ENCODE measurements at regions not wholly inside any gene's neighbourhood (a gene's known extent, or its start where the extent isn't known, plus 50 kb on each side); places are given as distances from the start of the nearest gene placed in this dataset.

- TF ChIP-seq CTCF (IDR thresholded peaks at IDR 0.05 in 2 of 3, conservative IDR thresholded peaks at IDR 0.05 in 1 of 3; ENCODE audit: control insufficient read depth in 2 of 3, extremely low read depth in 1 of 3, insufficient read depth in 1 of 3, low read depth in 3 of 3, low read length in 3 of 3) (no peak), SPI1 (IDR thresholded peaks at IDR 0.05; ENCODE audit: borderline replicate concordance, insufficient read depth, low read depth, low read length) (no peak), GATAD2B (conservative IDR thresholded peaks at IDR 0.05; ENCODE audit: low read depth) (no peak), MXI1 (IDR thresholded peaks at IDR 0.05; ENCODE audit: low read depth, low read length) (no peak), POLR2A (IDR thresholded peaks at IDR 0.05; ENCODE audit: low read depth, low read length) (no peak), SMAD5 (IDR thresholded peaks at IDR 0.05; ENCODE audit: low read depth) (no peak), STAT3 (IDR thresholded peaks at IDR 0.05; ENCODE audit: low read depth, low read length) (no peak), REST (IDR thresholded peaks at IDR 0.05; ENCODE audit: low read depth, low read length) (no peak)
Observed at GRCh38 chr11:111088847-111089355, 156.6 kb upstream of the POU2AF2 start.

Measured in GM12878 (cell line).